ENCODE measurements at regions not wholly inside any gene's neighbourhood (a gene's known extent, or its start where the extent isn't known, plus 50 kb on each side); places are given as distances from the start of the nearest gene placed in this dataset.

DNA sequence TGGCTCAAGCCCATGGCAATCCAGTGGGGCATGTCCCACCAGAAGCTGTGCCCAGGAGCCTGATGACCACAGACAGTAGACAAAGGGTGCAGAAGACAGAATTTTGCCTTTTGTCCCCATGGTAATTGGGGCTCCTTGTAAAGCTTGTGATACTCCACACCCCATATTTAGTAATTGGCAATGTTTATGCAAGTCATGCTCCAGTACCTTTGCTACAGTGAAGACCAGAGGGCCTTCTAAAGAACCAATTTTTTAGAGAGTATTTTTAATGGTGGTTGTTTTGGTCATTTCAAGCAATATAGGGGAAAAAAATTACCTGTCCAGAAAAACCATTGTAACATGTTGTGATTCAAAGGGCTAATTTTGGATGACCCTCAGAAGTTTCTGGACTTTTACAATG, 194.8 kb downstream of the ANAPC1 start:
- TF ChIP-seq, protein P1, sequence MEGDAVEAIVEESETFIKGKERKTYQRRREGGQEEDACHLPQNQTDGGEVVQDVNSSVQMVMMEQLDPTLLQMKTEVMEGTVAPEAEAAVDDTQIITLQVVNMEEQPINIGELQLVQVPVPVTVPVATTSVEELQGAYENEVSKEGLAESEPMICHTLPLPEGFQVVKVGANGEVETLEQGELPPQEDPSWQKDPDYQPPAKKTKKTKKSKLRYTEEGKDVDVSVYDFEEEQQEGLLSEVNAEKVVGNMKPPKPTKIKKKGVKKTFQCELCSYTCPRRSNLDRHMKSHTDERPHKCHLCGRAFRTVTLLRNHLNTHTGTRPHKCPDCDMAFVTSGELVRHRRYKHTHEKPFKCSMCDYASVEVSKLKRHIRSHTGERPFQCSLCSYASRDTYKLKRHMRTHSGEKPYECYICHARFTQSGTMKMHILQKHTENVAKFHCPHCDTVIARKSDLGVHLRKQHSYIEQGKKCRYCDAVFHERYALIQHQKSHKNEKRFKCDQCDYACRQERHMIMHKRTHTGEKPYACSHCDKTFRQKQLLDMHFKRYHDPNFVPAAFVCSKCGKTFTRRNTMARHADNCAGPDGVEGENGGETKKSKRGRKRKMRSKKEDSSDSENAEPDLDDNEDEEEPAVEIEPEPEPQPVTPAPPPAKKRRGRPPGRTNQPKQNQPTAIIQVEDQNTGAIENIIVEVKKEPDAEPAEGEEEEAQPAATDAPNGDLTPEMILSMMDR (conservative IDR thresholded peaks at IDR 0.05 in 1 of 2, IDR thresholded peaks at IDR 0.05 in 1 of 2; ENCODE audit: low read depth in 1 of 2, low read length in 2 of 2): no peak
- no peak for TF ChIP-seq EZH2 (IDR thresholded peaks at IDR 0.05; ENCODE audit: low read length, missing control alignments)
